GM21515 (cell line): ENCODE measurements at regions not wholly inside any gene's neighbourhood (a gene's known extent, or its start where the extent isn't known, plus 50 kb on each side); places are given as distances from the start of the nearest gene placed in this dataset.
A peak's percentile ranks its signal among the peaks of the same experiment; 100 is the strongest.

Experiments
- ATAC-seq: cut with Tn5 transposase; IDR thresholded peaks from one replicate; pipeline ENCODE4 v1.9.1; 2021; ENCODE audit not compliant: unreplicated experiment

GRCh38 chr13:80040196-80040980 is 300.5 kb downstream of the SPRY2 start:
- ATAC-seq: no peak

- peak; percentile 61 for ATAC-seq
Observed at GRCh38 chr13:80039000-80039399, 301.9 kb downstream of the SPRY2 start.

- no peak for ATAC-seq
Observed at GRCh38 chr13:80038371-80038770, 302.6 kb downstream of the SPRY2 start.

- peak; percentile 43 for ATAC-seq
Observed at GRCh38 chr13:80037505-80037888, 303.4 kb downstream of the SPRY2 start.

- no peak for ATAC-seq
Observed at GRCh38 chr13:80036845-80037504, 304.0 kb downstream of the SPRY2 start.

GRCh38 chr13:80035096-80035495 is 305.8 kb downstream of the SPRY2 start:
- no peak for ATAC-seq

- no peak for ATAC-seq
Observed at GRCh38 chr13:80033951-80034350, 307.0 kb downstream of the SPRY2 start.

GRCh38 chr13:80033286-80033685 is 307.6 kb downstream of the SPRY2 start:
- ATAC-seq: no peak

GRCh38 chr13:80030491-80030890 is 310.4 kb downstream of the SPRY2 start:
- ATAC-seq: no peak

- ATAC-seq: no peak
Observed at GRCh38 chr13:80029170-80029569, 311.8 kb downstream of the SPRY2 start.

GRCh38 chr13:80022146-80022545 is 318.8 kb downstream of the SPRY2 start:
- ATAC-seq: no peak

GRCh38 chr13:80012251-80012650 is 328.7 kb downstream of the SPRY2 start:
- no peak for ATAC-seq

GRCh38 chr13:80011448-80012212 is 329.3 kb downstream of the SPRY2 start:
- no peak for ATAC-seq

GRCh38 chr13:80010846-80011245 is 330.1 kb downstream of the SPRY2 start:
- no peak for ATAC-seq

- no peak for ATAC-seq
Observed at GRCh38 chr13:80010286-80010831, 330.6 kb downstream of the SPRY2 start.

- ATAC-seq: no peak
Observed at GRCh38 chr13:80009760-80010159, 331.2 kb downstream of the SPRY2 start.

- ATAC-seq: no peak
Observed at GRCh38 chr13:80006940-80007339, 334.0 kb downstream of the SPRY2 start.

GRCh38 chr13:80001510-80001842 is 339.4 kb downstream of the SPRY2 start:
- ATAC-seq: no peak

GRCh38 chr13:80000684-80001509 is 340.0 kb downstream of the SPRY2 start:
- no peak for ATAC-seq

GRCh38 chr13:79999601-80000000 is 341.3 kb downstream of the SPRY2 start:
- no peak for ATAC-seq

- ATAC-seq: no peak
Observed at GRCh38 chr13:79998381-79998880, 342.5 kb downstream of the SPRY2 start.
